ENCODE measurements at regions not wholly inside any gene's neighbourhood (a gene's known extent, or its start where the extent isn't known, plus 50 kb on each side); places are given as distances from the start of the nearest gene placed in this dataset.
"Not testable (repeated sequence)": the region's sequence is repeated elsewhere in the genome, so short reads cannot be mapped to it uniquely, and the experiment has no call there.

GRCh38 chr14:103267226-103267910 is 66.7 kb upstream of the EIF5 start:
- no peak for DNase-seq (ENCODE audit: low spot score)

GRCh38 chr14:103271189-103271588 is 62.8 kb upstream of the EIF5 start:
- DNase-seq (ENCODE audit: low spot score): no peak

- DNase-seq (ENCODE audit: low spot score): no peak
Observed at GRCh38 chr14:103273145-103273744, 60.8 kb upstream of the EIF5 start.

- no peak for DNase-seq (ENCODE audit: low spot score)
Observed at GRCh38 chr14:103273745-103274615, 60.1 kb upstream of the EIF5 start.

- no peak for DNase-seq (ENCODE audit: low spot score)
Observed at GRCh38 chr14:103275000-103275399, 59.0 kb upstream of the EIF5 start.

- no peak for DNase-seq (ENCODE audit: low spot score)
Observed at GRCh38 chr14:103277931-103278330, 56.1 kb upstream of the EIF5 start.

GRCh38 chr14:103279142-103280025 is 54.7 kb upstream of the EIF5 start:
- no peak for DNase-seq (ENCODE audit: low spot score)

- no peak for DNase-seq (ENCODE audit: low spot score)
Observed at GRCh38 chr14:103280278-103280928, 53.6 kb upstream of the EIF5 start.

GRCh38 chr14:103281496-103282231 is 52.4 kb upstream of the EIF5 start:
- no peak for DNase-seq (ENCODE audit: low spot score)

GRCh38 chr14:103282309-103282708 is 51.7 kb upstream of the EIF5 start:
- DNase-seq (ENCODE audit: low spot score): not testable (repeated sequence)

GRCh38 chr14:103282932-103283331 is 51.1 kb upstream of the EIF5 start:
- DNase-seq (ENCODE audit: low spot score): no peak

- no peak for DNase-seq (ENCODE audit: low spot score)
Observed at GRCh38 chr14:103283916-103284315, 50.1 kb upstream of the EIF5 start.
